Panc1 (cell line): ENCODE measurements at regions not wholly inside any gene's neighbourhood (a gene's known extent, or its start where the extent isn't known, plus 50 kb on each side); places are given as distances from the start of the nearest gene placed in this dataset.

Source experiments
- ATAC-seq: fragments of 200-7000 bp; cut with Tn5 transposase; 2 replicates; pipeline ENCODE4 v1.9.1; 2020; ENCODE audit warnings: mild to moderate bottlenecking, moderate library complexity
- BruUV-seq: library from RNA; stranded (reverse); fragments of 400-500 nt; replicated peaks from 2 replicates; lab custom pipeline; 2021; lab: Mats Ljungman, UMichigan
- CTCF ChIA-PET: fragments of 300-600 bp; sonication (Branson Sonifier 250); formaldehyde crosslinking; loops from one replicate; lab custom pipeline; 2022; ENCODE audit warnings: antibody characterized with exemption; lab: Charles Lee
- POLR2A ChIA-PET: fragments of 300-600 bp; sonication (Branson Sonifier 250); formaldehyde crosslinking; loops from one replicate; lab custom pipeline; 2022; ENCODE audit warnings: antibody characterized with exemption; lab: Charles Lee
- DNase-seq: peaks from one replicate; pipeline ENCODE4 v3.0.0-alpha.2; 2010; ENCODE audit warnings: low read depth, low spot score
- H3K27ac ChIP-seq: 2 replicates; pipeline ENCODE4 v1.5.1; 2011; ENCODE audit warnings: mild to moderate bottlenecking, low read length, inconsistent platforms
- H3K27me3 ChIP-seq: fragments of 200-500 bp; sonication (Bioruptor generic); 2 replicates; pipeline ENCODE4 v1.6.0; 2014; ENCODE audit warnings: low read length, inconsistent platforms; ENCODE audit not compliant: control insufficient read depth, insufficient read depth
- H3K36me3 ChIP-seq: fragments of 200-500 bp; sonication (Bioruptor generic); 2 replicates; pipeline ENCODE4 v1.5.1; 2014; ENCODE audit warnings: inconsistent platforms, mild to moderate bottlenecking, low read length, moderate library complexity; ENCODE audit not compliant: control insufficient read depth, insufficient read depth
- H3K4me1 ChIP-seq: 2 replicates; pipeline ENCODE4 v1.5.1; 2011; ENCODE audit warnings: inconsistent platforms, mild to moderate bottlenecking, low read length, moderate library complexity; ENCODE audit not compliant: control insufficient read depth, insufficient read depth
- H3K4me3 ChIP-seq, 2 experiments: 2 replicates each; pipeline ENCODE4 v1.5.1; 2011 to 2012; ENCODE audit warnings: low read depth in 2 of 2, low read length in 2 of 2, mild to moderate bottlenecking in 2 of 2, inconsistent platforms in 1 of 2, moderate library complexity in 1 of 2
- H3K9me3 ChIP-seq: fragments of 200-500 bp; sonication (Bioruptor generic); 2 replicates; pipeline ENCODE4 v1.5.1; 2014; ENCODE audit warnings: low read depth, mild to moderate bottlenecking, inconsistent platforms, low read length, moderate library complexity; ENCODE audit not compliant: control insufficient read depth, insufficient read depth
- CTCF ChIP-seq: fragments of 450-650 bp; IDR thresholded peaks from 2 replicates; pipeline ENCODE4 v1.5.1; 2017; ENCODE audit warnings: mild to moderate bottlenecking
- POLR2AphosphoS5 ChIP-seq: IDR thresholded peaks from 2 replicates; pipeline ENCODE4 v1.6.1; 2012; ENCODE audit warnings: mild to moderate bottlenecking, low read depth, low read length, moderate library complexity
- REST ChIP-seq, 2 experiments: IDR thresholded peaks; 2 replicates each; pipeline ENCODE4 v1.6.1; 2011 to 2012; ENCODE audit warnings: low read depth in 2 of 2, control low read depth in 1 of 2, low read length in 1 of 2, mild to moderate bottlenecking in 1 of 2, moderate library complexity in 1 of 2; ENCODE audit not compliant: insufficient read depth in 1 of 2
- SIN3A ChIP-seq: IDR thresholded peaks from 2 replicates; pipeline ENCODE4 v1.6.1; 2012; ENCODE audit warnings: low read depth, mild to moderate bottlenecking, low read length, moderate library complexity, borderline replicate concordance; ENCODE audit not compliant: insufficient read depth
- TCF7L2 ChIP-seq: IDR thresholded peaks from 2 replicates; pipeline ENCODE4 v1.6.1; 2011; ENCODE audit warnings: mild to moderate bottlenecking, low read depth, low read length, inconsistent platforms
- in situ Hi-C: cut with HindIII; loops from 2 replicates; pipeline ENCODE4 v1.10.0; 2016; ENCODE audit warnings: low sequenced_read_pairs, low pct_unique_long_range_greater_than_20kb
- intact Hi-C: fragments of 100-400 bp; cut with micrococcal nuclease; formaldehyde crosslinking; loops from one replicate; pipeline ENCODE4 v1.10.0; 2022; ENCODE audit not compliant: unreplicated experiment

GRCh38 chr1:22359427-22359826 lies 92.2 kb upstream of the ZBTB40 start:
- Histone ChIP-seq H3K4me3 (no peak overlapping the region), H3K36me3 (no peaks in the 10 kb centered on the region), H3K27me3 (peaks cover 19% of the 10 kb centered on the region), H3K27ac (no peak overlapping the region), H3K9me3 (no peaks in the 10 kb centered on the region), H3K4me1 (no peaks in the 10 kb centered on the region)
- ChIA-PET POLR2A (interaction anchor here (0.6 kb wide), 1 partner anchor 828 kb away, joined by 20 read pairs; no protein-coding TSS in a partner anchor), CTCF (no interaction called here)
- BruUV-seq: no TSS peak
- ATAC-seq (no peak), DNase-seq (no peak)
- no peak for TF ChIP-seq POLR2AphosphoS5
- no peak for TF ChIP-seq SIN3A
- TF ChIP-seq CTCF: no peak
- no peak for TF ChIP-seq REST (IDR thresholded peaks at IDR 0.05; ENCODE audit: insufficient read depth in 1 of 2, low read depth in 2 of 2, low read length in 1 of 2)
- no peak for TF ChIP-seq TCF7L2
- in situ Hi-C loops: no loop called here
- intact Hi-C loops: no loop called here

- Histone ChIP-seq H3K36me3 (no peaks in the 10 kb centered on the region), H3K4me1 (no peaks in the 10 kb centered on the region), H3K4me3 (no peak overlapping the region), H3K27ac (no peak overlapping the region), H3K27me3 (peaks cover 19% of the 10 kb centered on the region), H3K9me3 (no peaks in the 10 kb centered on the region)
- in situ Hi-C loops (no loop called here), intact Hi-C loops (no loop called here)
- POLR2A ChIA-PET: no interaction called here
- TF ChIP-seq SIN3A: no peak
- TF ChIP-seq POLR2AphosphoS5: no peak
- TF ChIP-seq CTCF: no peak
- no peak for TF ChIP-seq REST (IDR thresholded peaks at IDR 0.05; ENCODE audit: insufficient read depth in 1 of 2, low read depth in 2 of 2, low read length in 1 of 2)
- TF ChIP-seq TCF7L2: no peak
- no TSS peak for BruUV-seq
- ATAC-seq (no peak), DNase-seq (no peak)
- CTCF ChIA-PET: no interaction called here
These were observed 88.8 kb upstream of the ZBTB40 start for GRCh38 chr1:22362626-22363402.
